ENCODE measurements at regions not wholly inside any gene's neighbourhood (a gene's known extent, or its start where the extent isn't known, plus 50 kb on each side); places are given as distances from the start of the nearest gene placed in this dataset.
"Not testable (repeated sequence)": the region's sequence is repeated elsewhere in the genome, so short reads cannot be mapped to it uniquely, and the experiment has no call there.

- 67 to 78% (median 70%) methylated on average over 6 of the region's 6 CpGs for WGBS, 5 donors
- no peaks in the 10 kb centered on the region for H3K36me3 ChIP-seq
- no peak overlapping the region for H3K4me3 ChIP-seq
- no peaks in the 10 kb centered on the region for H3K27me3 ChIP-seq
- TF ChIP-seq EP300 (IDR thresholded peaks at IDR 0.05) (no peak), POLR2AphosphoS5 (IDR thresholded peaks at IDR 0.05) (no peak), POLR2A (IDR thresholded peaks at IDR 0.05) (no peak), CTCF (IDR thresholded peaks at IDR 0.05) (no peak)
- no peaks in the 10 kb centered on the region for H3K9me3 ChIP-seq
- no peak overlapping the region for H3K27ac ChIP-seq
- no peak for DNase-seq
- no peaks in the 10 kb centered on the region for H3K4me1 ChIP-seq
- intact Hi-C loops (cut with DNase I; ENCODE audit: low total_unique reads), result no loop called here
Measured at GRCh38 chr2:171266102-171266501, 105.4 kb upstream of the TLK1 start.

- intact Hi-C loops (cut with DNase I; ENCODE audit: low total_unique reads); DNase-seq; H3K27ac ChIP-seq; H3K9me3 ChIP-seq; H3K27me3 ChIP-seq; H3K36me3 ChIP-seq; H3K4me3 ChIP-seq; H3K4me1 ChIP-seq: not testable (repeated sequence)
- WGBS, 5 donors, result 89 to 100% (median 95%) methylated on average over 2 of the region's 2 CpGs
Measured at GRCh38 chr2:171261529-171261928, 100.8 kb upstream of the TLK1 start.

GRCh38 chr2:171260471-171261424 is 100.1 kb upstream of the TLK1 start:
- Histone ChIP-seq H3K27ac (no peak overlapping the region), H3K27me3 (no peaks in the 10 kb centered on the region), H3K9me3 (peaks cover 0 to under 1% (median 0%) of the 10 kb centered on the region in 4 donors), H3K4me3 (no peak overlapping the region), H3K36me3 (no peaks in the 10 kb centered on the region), H3K4me1 (peaks cover 0 to 9% (median 4%) of the 10 kb centered on the region in 4 donors)
- no peak for DNase-seq
- TF ChIP-seq POLR2A (IDR thresholded peaks at IDR 0.05) (no peak), EP300 (IDR thresholded peaks at IDR 0.05) (no peak), CTCF (IDR thresholded peaks at IDR 0.05) (no peak), POLR2AphosphoS5 (IDR thresholded peaks at IDR 0.05) (no peak)
- 48 to 56% (median 55%) methylated on average over 6 of the region's 6 CpGs for WGBS, 5 donors
- intact Hi-C loops (cut with DNase I; ENCODE audit: low total_unique reads), result no loop called here

GRCh38 chr2:171254666-171255065 is 94.0 kb upstream of the TLK1 start:
- Histone ChIP-seq H3K27ac (no peak overlapping the region), H3K9me3 (peaks cover 0 to 12% (median 4%) of the 10 kb centered on the region in 4 donors), H3K36me3 (no peaks in the 10 kb centered on the region), H3K27me3 (no peaks in the 10 kb centered on the region), H3K4me3 (no peak overlapping the region), H3K4me1 (no peaks in the 10 kb centered on the region)
- TF ChIP-seq POLR2A (IDR thresholded peaks at IDR 0.05), result no peak
- intact Hi-C loops (cut with DNase I; ENCODE audit: low total_unique reads), result no loop called here
- DNase-seq, result no peak

- intact Hi-C loops (cut with DNase I; ENCODE audit: low total_unique reads), result no loop called here
- no peaks in the 10 kb centered on the region for H3K36me3 ChIP-seq
- peak in 1 of 2 donors; percentile 21 for DNase-seq
- no peaks in the 10 kb centered on the region for H3K4me1 ChIP-seq
- peak overlapping the region in 2 of 5 donors; percentile 0 to 1 for H3K27ac ChIP-seq
- WGBS, 5 donors, result 84 to 96% (median 91%) methylated on average over 2 of the region's 2 CpGs
- H3K9me3 ChIP-seq, result peaks cover 0 to 12% (median 4%) of the 10 kb centered on the region in 4 donors
- no peak overlapping the region for H3K4me3 ChIP-seq
- no peak for TF ChIP-seq CTCF (IDR thresholded peaks at IDR 0.05)
- no peak for TF ChIP-seq POLR2AphosphoS5 (IDR thresholded peaks at IDR 0.05)
- no peaks in the 10 kb centered on the region for H3K27me3 ChIP-seq
Measured at GRCh38 chr2:171253900-171254650, 93.4 kb upstream of the TLK1 start.
